ENCODE measurements at regions not wholly inside any gene's neighbourhood (a gene's known extent, or its start where the extent isn't known, plus 50 kb on each side); places are given as distances from the start of the nearest gene placed in this dataset.

DNA sequence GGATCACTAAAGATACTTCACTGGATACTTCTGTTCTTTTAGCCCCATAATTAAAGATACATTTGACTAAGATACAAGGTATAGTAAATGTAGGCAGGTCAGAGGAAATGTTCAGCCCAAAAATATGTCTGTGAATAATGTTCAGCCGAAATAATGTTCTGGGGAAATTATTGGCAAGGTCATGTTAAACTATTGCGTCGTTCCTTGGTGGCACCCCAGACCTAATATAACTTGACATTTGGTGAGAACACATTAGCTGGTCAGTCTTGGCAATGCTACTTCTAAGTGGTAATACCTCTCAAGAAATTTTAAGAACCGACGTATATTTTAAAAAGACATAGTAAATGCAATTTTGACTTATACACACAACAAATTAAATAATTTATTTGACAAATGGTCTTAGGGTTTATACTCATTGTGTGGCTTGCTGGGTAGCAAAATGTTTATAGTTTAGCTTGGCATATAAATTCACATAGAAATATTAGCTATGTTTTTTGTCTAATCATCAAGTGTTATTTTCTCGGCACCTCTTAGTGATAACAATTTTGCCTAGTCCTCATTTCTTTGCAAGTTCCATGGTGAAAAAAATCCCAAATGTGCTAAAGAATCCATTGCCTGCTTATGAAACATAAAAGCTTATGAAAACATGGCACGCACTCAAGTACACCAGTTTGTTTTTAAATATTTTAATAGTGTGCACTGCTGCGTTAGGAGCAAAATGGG lies 270.3 kb upstream of the NEBL start:
- TF ChIP-seq, protein P1, sequence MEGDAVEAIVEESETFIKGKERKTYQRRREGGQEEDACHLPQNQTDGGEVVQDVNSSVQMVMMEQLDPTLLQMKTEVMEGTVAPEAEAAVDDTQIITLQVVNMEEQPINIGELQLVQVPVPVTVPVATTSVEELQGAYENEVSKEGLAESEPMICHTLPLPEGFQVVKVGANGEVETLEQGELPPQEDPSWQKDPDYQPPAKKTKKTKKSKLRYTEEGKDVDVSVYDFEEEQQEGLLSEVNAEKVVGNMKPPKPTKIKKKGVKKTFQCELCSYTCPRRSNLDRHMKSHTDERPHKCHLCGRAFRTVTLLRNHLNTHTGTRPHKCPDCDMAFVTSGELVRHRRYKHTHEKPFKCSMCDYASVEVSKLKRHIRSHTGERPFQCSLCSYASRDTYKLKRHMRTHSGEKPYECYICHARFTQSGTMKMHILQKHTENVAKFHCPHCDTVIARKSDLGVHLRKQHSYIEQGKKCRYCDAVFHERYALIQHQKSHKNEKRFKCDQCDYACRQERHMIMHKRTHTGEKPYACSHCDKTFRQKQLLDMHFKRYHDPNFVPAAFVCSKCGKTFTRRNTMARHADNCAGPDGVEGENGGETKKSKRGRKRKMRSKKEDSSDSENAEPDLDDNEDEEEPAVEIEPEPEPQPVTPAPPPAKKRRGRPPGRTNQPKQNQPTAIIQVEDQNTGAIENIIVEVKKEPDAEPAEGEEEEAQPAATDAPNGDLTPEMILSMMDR (conservative IDR thresholded peaks at IDR 0.05 in 1 of 2, IDR thresholded peaks at IDR 0.05 in 1 of 2; ENCODE audit: extremely low read depth in 1 of 2, insufficient read depth in 1 of 2, low read depth in 1 of 2, low read length in 2 of 2) = no peak
- TF ChIP-seq EZH2 (IDR thresholded peaks at IDR 0.05; ENCODE audit: borderline replicate concordance, low read length) = no peak

All from mammary epithelial cell (primary cell).